T-helper 1 cell treated with Interleukin-12 subunit alpha and Interleukin-12 subunit beta and Interleukin-4 antibody, amounts not matched to agents 30 ng/mL and 1 ng/mL, for 36 hours (primary cell): ENCODE measurements at regions not wholly inside any gene's neighbourhood (a gene's known extent, or its start where the extent isn't known, plus 50 kb on each side); places are given as distances from the start of the nearest gene placed in this dataset.

Source experiments
- intact Hi-C: fragments of 100-400 bp; cut with micrococcal nuclease; formaldehyde crosslinking; loops from one replicate; pipeline ENCODE4 v1.15.1; 2024

DNA sequence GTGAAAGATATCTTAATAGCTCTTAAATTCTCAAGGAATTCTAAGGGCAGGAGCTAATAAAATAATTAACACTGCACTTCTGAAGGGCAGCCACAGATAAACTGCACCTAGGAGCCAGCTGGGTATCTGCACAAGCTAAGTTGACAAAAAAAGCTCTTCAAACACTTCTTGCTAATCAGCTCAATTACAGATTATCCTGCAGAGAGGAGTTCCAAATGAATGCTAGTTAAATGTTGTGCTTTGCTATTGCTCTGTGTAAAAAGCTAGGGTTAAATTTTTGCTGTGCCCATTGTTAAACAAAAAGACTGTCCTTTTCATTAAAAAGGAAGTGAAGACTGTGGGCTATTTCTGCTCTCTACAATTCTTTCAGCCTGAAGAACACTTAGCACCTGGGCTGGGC is 158.5 kb upstream of the SHISA6 start:
- intact Hi-C loops: no loop called here

DNA sequence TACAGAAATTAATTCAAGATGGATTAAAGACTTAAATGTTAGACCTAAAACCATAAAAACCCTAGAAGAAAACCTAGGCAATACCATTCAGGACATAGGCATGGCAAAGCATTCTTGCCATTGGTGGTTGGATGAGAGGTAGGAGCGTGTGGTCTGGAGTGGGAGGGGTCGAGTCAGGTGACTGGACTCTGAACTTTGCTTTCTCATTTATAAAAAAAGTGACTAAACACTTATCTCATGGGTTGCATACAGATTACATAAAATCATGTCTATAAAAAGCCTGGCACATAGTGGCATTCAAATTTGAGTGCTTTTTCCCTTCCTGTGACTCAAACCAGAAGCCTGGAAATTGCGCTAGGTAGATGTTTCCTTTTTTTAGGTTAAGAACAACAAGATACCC is 159.7 kb upstream of the SHISA6 start:
- intact Hi-C loops: no loop called here

DNA sequence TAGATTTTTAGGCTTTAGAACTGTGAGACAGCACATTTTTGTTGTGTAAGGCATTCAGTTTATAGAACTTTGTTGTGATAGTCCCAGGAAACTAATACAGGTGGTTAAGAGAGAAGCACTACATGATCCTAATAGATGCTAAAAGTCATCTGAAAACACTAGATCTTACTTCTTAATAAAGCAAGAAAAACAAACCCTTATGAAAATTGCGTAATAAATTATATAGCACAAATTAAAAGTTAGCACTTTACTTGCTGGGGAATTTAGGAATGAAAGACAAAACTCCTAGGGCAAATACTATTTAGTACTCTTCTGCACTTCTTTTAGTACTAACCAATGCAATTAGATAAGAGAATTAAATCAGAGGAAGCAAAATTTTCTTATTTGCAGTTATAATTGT is 163.3 kb upstream of the SHISA6 start:
- intact Hi-C loops: no loop called here

DNA sequence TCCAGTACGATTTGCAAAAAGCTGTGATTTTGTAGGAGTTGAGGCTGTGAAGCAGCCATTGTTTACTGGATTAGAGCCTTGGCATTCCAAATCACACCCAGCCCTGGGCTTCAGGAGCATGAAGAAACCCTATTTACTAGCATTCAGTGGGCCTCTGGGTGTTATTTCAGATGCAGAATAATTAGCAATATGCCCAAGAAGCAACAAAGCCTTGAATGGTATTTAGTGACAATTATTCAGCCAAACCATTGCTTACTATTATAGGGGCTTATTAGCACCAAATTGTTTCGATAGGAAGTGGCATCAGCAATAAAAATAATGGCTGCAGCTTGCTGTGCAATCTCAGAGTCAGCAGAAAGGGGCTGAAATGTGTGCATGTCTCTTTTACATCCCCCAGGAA is 166.6 kb upstream of the SHISA6 start:
- intact Hi-C loops: no loop called here

DNA sequence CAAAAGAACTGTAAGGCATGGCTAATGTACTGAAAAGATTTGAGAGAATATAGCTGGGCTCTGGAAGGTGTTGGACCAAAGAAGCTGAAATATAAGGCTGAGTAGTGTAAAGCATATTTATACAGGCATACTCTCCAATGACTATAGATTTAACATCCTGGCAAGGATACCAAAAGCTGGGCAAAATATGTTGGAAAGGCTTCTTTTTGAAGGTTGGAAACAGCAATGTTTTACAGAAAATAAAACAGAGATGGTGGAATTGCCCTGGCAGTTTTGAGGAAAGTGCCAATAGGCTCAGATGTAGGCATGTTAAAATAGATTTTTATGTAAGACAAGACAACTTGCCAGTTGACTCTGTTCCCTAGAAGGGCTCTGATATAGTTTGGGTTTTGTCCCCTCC is 184.1 kb upstream of the SHISA6 start:
- intact Hi-C loops: no loop called here

DNA sequence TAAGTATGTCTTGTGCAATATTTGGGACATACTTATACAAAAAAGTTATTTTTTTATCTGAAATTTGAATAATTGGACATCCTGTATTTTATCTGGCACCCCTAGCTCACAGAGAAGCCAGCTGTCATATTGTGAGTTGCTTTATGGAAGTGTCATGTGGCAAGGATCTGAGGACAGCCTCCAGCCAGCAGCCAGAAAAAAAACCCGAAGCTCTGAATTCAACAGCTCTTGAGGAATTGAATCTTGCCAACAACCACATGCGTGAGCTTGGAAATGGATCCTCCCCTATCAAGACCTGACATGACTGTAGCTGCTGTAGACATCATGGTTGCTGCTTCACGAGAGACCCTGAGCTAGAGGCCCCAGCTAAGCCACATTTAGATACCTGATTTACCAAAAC is 187.2 kb upstream of the SHISA6 start:
- intact Hi-C loops: no loop called here

DNA sequence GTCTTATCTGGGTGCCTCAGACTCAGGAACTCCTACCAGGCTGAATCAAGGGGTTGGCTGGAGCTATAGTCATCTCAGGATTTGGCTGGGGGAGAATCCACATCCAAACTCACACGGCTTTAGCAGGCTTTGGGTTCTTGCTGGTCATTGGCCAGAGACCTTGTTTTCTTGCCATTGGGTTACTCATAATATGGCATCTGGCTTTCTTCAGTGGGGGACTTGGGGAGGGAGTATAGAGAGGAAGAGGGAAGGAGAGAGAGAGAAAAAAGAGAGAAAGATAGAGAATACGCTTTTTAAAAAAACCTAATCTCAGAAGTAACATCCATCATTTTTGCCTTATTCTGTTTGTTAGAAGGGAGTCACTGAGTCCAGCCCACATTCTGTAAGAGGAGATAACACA is 191.5 kb upstream of the SHISA6 start:
- intact Hi-C loops: no loop called here

DNA sequence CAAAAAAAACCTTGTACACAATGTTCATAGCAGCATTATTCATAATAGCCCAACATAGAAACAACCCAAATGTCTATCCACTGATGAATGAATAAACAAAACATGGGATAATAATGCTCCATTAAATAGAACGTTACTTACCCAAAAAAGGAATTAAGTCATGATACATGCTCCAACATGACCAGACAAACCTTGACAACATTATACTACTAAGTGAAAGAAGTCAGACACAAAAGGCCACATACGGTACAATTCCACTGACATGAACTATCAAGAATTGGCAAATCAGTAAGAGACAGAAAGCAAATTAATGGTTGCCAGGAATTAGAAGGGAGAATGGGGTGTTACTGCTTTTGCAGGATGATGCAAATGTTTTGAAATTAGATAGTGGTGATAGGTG is 193.8 kb upstream of the SHISA6 start:
- intact Hi-C loops: no loop called here

DNA sequence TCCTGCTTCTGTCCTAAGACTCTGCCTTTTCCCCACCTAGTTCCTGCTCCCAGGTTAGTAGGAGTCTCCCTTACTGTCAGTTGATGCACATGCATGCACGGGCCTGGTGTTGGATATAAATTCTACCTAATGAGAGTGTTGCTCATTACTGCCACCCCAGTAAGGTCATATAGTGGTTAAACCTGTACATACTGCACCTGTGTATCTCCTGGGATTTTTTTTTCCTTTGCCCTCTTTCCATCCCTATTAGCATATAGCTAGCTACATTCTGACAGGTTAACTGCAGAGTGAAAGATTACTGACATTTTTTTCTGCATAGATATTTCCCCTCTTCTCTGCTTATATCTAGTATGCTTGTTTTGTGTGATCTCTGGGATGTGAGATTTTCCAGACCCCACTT is 201.5 kb upstream of the PIRT start:
- intact Hi-C loops: no loop called here

DNA sequence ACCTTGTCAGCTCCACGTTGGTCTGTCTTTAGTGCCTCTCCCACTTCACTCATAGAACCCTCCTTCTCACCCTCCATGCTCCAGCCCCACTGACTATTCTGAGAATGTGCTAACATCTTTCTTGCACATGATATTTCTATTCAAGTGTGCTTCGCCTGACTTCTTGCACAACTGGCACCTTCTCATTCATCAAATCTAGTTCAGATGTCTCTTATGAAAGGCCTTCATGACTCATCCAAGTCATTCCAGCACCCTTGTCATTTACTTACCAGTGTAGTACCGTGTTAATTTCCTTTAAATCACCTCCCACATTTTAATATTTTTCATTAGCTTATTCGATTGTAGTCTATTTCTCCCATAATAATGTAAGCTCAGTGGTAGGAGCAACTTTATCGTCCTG is 197.8 kb upstream of the PIRT start:
- intact Hi-C loops: no loop called here

DNA sequence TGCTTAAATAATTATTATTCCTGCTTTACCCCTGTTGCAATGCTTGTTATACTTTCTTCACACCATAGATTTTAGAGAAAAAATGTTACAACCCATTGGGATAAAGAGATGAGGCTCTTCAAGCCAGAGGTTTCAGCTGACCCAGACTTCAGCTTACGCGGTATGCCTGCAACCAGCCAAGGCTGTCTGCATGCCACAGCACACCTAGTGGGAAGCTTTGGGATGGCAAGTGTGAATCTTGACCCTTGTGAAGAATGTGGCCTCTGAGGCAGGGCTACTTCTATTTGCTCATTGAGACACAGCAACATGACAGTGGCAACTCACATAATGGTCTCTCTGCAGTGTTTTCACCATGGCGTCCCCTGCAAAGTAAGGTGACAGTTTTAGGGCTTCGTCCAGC is 193.9 kb upstream of the PIRT start:
- intact Hi-C loops: no loop called here

DNA sequence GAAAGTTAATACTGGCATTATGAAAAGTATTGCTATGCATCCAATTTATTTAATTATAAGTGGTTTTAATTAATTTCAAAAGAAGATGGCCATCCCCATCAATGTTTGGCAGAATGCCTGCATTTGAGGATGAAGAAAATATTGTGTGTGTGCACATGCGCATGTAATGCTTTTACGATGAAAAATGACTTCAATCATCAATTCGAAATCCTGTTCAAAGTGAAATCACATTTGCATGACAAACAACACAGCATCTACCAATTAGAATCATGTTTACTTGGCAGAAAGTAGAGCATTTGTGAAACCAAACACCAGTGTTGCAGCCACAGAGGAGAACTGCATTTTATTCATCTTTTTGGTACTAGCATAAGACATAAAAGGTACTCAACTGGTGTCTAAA is 191.9 kb upstream of the PIRT start:
- intact Hi-C loops: no loop called here

DNA sequence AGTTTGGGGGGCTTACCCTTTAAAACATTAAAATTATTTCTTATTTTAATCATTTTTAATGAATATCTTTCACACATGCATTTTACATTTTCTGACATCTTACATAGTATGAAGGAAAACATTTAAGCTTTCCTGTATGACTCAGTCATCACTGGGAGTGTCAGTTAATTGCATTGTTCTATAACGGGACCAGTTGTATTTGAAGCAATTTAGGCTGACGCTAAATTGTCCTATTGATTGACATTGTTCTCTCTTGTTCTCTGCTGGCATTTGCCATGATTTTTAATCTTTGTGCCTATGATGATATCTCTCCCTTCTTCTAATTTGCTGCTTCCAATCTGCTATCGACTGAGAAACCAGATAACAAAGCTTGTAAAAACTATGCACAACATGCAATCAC is 190.5 kb upstream of the PIRT start:
- intact Hi-C loops: no loop called here

DNA sequence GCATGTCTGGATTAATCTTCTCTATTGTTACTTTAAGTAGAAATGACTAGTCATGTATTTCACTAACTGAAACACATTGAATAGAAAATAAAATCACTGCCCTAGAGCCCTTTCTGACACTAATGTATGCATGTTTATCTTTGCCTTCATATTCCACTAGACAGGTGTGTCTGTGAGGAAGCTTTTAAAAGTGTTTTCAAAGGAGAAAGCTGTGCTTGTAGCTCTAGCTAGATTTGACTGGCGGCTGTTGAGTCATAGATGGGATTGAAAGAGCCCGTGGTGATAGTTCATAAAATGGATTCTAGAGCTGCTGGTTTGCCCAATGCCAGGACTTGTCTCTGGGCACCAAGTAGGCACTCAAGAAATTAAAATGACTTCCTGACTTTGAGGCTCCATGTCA is 189.0 kb upstream of the PIRT start:
- intact Hi-C loops: no loop called here

DNA sequence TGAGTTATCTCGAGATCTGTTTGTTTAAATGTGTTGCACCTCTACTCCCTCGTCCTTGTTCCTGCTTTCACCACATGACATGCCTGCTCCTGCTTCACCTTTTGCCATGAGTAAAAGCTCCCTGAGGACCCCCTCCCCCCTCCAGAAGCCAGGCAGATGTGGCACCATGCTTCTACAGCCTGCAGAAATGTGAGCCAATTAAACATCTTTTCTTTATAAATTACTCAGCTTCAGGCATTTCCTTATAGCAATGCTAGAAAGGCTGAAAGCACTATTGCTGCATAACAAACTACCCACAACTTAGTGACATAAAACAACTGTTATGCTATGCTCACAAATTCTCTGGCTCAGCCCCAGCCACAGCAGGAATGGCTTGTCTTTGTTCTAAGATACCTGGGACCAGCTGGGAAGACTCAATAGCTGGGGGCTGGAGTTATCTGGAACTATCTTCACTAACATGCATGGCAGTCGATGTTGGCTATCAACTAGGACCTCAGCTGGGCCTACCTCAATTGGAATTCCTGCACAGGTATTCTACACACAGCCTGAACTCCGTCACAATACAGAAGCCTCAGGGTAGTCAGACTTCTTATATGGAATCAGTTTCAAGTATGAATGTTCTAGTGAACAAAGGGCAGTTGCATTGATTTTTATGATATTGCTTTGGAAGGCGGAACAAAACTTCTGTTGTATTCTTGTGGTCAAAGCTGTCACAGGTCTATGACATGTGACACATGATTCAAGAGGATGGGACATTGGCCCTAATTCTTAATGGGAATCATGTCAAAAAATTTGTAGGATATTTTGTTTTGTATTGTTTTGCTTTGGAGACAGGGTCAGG is 186.0 kb upstream of the PIRT start:
- intact Hi-C loops: no loop called here

DNA sequence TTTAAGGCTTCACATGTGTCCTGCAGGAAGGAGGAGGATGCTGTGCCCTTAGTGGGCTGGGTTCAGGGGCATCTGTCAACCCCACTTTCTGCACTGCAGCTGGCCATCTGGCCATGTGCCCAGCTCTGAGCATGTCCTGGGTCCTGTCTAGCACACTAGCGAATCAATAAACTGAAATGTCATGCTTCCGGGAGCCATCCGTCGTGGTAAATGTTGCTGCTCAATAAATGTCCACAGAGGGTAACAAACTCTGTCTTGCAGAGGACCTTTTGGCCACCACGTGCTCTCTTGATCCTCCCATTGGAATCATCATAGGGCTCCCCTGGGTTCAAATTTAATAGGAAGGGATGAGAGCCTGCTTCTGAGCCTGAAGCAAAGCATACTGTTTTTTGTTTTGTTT is 168.6 kb upstream of the PIRT start:
- intact Hi-C loops: no loop called here

DNA sequence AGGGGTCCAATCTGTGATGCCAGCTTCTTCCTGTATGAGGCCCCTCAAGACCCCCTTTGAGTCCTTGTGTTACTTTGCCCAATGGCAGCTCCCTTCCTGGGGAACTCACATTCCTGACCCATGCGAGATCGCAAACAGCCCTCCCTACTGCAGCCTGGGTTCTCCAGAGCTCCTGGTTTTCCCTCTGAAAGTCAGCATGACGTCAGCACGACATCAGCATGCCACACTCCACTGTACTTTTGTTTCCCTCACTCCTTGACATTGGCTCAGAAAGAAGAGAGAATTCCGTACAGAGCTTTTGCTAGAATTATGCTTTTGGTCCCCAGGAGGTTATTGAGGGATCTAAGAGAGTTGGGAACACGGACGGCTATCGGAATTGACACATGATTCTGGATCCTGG is 168.1 kb upstream of the PIRT start:
- intact Hi-C loops: no loop called here

DNA sequence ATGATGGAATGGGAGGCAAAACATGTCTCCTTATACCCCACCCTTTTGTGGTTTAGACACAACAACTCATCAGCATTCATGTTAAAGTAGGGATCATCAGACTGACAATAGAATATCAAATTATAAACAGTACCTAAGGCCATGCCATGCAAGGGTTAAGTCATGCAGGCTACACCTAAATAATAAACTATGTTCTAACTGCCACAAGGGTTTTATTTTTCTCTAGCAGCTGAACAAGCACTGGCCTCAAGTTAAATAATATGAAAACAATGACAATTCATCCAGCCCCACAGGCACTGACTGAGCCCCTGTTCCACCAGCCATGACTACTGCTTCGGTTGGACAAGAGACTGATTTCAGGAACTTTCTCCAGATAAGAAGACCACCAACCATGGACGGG is 164.5 kb upstream of the PIRT start:
- intact Hi-C loops: no loop called here

DNA sequence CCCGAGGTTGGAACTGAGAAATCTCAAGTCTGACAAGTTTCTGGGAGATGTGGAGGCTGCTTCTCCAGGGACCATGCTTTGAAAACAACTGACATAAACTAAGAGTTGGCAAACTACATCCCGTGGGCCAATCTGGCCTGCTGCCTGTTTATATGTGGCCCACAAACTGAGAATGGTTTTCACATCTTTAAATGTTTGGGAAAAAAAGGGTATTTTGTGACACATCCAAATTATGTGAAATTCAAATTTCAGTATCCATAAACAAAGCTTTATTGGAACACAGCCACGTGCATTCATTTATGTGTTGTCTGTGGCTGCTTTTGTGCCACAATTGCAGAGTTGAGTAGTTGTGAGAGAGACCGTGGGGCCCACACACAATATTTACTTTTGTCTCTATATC is 163.8 kb upstream of the PIRT start:
- intact Hi-C loops: no loop called here

DNA sequence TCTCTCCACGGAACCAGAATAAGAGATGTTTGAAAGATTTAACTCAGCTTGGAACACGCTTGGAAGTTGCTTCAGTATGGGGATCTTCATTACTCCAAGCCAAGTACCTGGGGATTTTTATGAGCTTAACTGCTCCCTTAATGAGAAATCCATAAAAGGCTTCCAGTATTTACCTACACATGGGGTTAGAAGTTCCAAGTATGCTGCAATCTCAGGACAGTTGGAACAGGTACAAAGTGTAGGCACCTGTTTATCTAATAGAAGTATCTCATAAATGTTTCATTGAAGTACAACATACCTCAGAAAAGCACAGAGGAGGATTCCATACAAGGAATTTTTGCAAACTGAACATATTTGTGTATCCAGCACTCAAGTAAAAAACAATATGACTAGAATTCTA is 161.6 kb upstream of the PIRT start:
- intact Hi-C loops: no loop called here

DNA sequence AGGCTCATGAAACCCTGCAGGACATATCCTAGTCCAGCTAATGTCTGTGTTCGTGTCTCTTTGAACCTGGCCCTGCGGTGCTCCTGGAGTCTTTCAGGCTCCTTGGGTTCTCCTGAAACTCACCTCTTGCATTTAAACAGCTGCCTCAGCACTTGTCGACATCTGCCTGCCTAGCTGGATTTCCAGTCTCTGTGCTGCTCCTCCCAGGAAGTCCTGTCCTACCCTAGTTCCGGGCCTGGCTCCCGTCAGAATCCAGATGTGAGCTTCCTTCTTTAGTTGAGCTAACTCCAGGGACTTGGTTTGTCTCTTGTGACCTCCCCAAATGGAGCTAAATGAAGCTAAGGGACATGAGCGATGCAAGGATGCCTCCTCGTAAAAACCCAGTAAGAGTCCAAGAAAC is 155.2 kb upstream of the PIRT start:
- intact Hi-C loops: no loop called here

DNA sequence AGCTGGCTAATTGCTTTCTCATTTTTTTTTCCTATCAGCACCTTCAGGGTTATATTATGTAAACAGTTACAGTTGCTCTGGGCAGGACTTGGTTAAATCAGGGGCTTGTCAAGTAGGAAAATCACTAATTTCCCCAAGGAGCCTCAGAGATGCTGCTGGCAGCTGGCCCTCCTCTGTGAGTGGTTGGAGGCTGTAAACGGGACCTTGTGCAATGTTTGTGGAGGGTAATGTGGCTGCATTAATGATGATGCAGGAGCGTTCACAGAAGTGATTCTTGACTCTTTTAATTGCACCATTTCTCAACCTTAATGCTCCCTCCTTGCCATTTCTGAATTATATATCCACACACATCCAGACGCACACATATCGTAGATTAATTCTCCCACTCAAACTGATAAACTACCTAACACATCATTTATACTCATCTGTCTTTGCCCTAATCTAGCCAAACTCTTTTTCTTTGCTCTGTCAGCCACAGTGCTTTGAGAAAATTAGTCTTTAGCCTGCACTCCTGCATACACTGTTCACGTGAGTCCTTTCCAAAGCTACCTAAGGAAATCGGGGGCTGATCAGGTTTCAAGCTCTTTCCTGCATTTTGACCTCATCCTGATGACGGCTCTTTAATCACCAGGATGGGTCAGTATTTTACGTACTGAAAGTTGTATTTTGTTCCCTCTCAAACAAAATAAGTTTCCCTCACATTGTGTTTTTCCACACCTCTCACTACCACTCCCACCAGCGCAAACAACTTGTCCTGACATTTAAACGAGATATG is 154.4 kb upstream of the PIRT start:
- intact Hi-C loops: no loop called here

DNA sequence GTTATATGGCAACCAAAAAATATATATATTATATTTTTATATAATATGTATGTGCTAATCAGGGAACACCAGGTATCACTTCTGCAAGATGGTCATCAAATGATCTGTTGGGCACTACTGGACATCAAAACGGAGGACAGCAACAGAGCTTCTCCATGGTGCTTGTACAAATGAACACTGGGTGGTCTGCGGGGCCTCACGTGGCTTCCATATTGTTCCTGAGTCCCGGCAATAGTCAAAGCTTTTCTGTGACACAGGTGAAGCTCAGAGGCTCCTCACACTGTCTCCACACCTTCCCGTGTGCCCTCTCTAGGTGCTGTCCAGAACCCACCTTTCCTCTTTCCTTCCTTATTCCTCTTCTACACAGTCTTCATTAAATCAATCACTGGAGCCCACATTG is 149.9 kb upstream of the PIRT start:
- intact Hi-C loops: no loop called here
